Ectodermal cell (in vitro differentiated cells): ENCODE measurements at regions not wholly inside any gene's neighbourhood (a gene's known extent, or its start where the extent isn't known, plus 50 kb on each side); places are given as distances from the start of the nearest gene placed in this dataset.

Experiments used
- H3K27ac ChIP-seq: 2 replicates; pipeline ENCODE4 v1.7.0; 2013; ENCODE audit warnings: mild to moderate bottlenecking, low read depth, low read length; ENCODE audit not compliant: insufficient read depth, poor library complexity, severe bottlenecking
- H3K27me3 ChIP-seq: 2 replicates; pipeline ENCODE4 v1.7.0; 2013; ENCODE audit warnings: mild to moderate bottlenecking, low read length; ENCODE audit not compliant: insufficient read depth, control insufficient read depth, poor library complexity, severe bottlenecking
- H3K36me3 ChIP-seq: one replicate; pipeline ENCODE4 v1.7.0; 2013; ENCODE audit warnings: low read length; ENCODE audit not compliant: control insufficient read depth, insufficient read depth
- H3K4me1 ChIP-seq: one replicate; pipeline ENCODE4 v1.7.0; 2013; ENCODE audit warnings: low read length; ENCODE audit not compliant: control insufficient read depth, insufficient read depth
- H3K4me3 ChIP-seq: 2 replicates; pipeline ENCODE4 v1.7.0; 2013; ENCODE audit warnings: low read depth, low read length, control low read depth; ENCODE audit not compliant: insufficient read depth
- H3K9me3 ChIP-seq: 2 replicates; pipeline ENCODE4 v1.7.0; 2013; ENCODE audit warnings: mild to moderate bottlenecking, low read length, moderate library complexity; ENCODE audit not compliant: control insufficient read depth
- WGBS, 2 experiments: methylation state at CpG; one replicate each; pipeline ENCODE4 v1.1.7; 2013; ENCODE audit warnings: missing lambda C conversion rate in 2 of 2; 5-methylcytosine and 5-hydroxymethylcytosine counted together

DNA sequence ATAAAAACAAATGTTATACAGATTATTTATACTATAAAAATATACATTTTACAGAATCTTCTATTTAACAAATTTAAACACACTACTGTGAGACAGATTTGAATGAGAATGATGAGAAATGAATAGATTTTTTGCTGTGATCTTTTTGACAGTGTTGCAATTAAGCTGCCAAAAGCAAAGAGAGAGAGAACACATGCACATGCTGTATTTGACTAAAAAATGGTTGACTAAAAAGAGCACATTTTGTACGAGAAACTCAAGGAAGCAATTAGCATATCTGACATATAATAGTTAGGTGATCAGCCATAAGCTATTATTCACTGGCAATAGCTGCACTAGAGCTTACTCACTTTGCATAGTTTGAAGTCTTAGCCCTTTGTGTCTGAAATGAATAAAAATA lies 115.8 kb downstream of the SYT10 start:
- Histone ChIP-seq H3K9me3 (no peaks in the 10 kb centered on the region), H3K36me3 (no peaks in the 10 kb centered on the region), H3K4me1 (no peaks in the 10 kb centered on the region), H3K27ac (no peak overlapping the region), H3K4me3 (no peak overlapping the region), H3K27me3 (no peaks in the 10 kb centered on the region)
- WGBS, 2 experiments = 80 to 100% methylated on average over 1 of the region's 1 CpG

DNA sequence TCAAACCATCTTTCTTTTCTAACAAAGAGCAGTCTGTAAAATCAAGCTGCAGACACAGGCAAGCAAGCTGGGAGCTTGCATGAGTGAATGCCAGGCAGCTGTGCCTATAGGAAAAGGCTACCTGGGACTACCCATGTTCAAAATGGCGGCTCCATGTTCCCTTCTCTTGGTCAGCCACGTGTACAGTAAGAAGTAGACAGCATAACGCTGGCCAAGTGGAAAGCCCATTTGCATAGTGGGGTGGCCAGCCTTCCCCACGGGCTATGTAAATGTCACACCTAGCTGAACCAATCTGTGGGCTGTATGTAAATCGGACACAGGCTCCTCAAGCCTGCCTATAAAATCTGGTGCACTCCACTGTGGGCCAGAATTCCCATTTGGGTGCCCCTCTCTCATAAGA lies 117.1 kb downstream of the SYT10 start:
- no peak overlapping the region for H3K27ac ChIP-seq
- 87 to 93% methylated on average over 5 of the region's 5 CpGs for WGBS, 2 experiments
- H3K36me3 ChIP-seq = no peaks in the 10 kb centered on the region
- H3K27me3 ChIP-seq = no peaks in the 10 kb centered on the region
- H3K9me3 ChIP-seq = no peaks in the 10 kb centered on the region
- H3K4me1 ChIP-seq = no peaks in the 10 kb centered on the region
- no peak overlapping the region for H3K4me3 ChIP-seq

GRCh38 chr12:33317746-33318145 lies 121.9 kb downstream of the SYT10 start:
- H3K27me3 ChIP-seq = no peaks in the 10 kb centered on the region
- H3K9me3 ChIP-seq = no peaks in the 10 kb centered on the region
- H3K4me1 ChIP-seq = no peaks in the 10 kb centered on the region
- WGBS, 2 experiments = 91% methylated on average over 1 of the region's 1 CpG; no CpG with 5 or more reads in 1 of the 2 experiments
- H3K27ac ChIP-seq = no peak overlapping the region
- no peaks in the 10 kb centered on the region for H3K36me3 ChIP-seq
- H3K4me3 ChIP-seq = no peak overlapping the region

DNA sequence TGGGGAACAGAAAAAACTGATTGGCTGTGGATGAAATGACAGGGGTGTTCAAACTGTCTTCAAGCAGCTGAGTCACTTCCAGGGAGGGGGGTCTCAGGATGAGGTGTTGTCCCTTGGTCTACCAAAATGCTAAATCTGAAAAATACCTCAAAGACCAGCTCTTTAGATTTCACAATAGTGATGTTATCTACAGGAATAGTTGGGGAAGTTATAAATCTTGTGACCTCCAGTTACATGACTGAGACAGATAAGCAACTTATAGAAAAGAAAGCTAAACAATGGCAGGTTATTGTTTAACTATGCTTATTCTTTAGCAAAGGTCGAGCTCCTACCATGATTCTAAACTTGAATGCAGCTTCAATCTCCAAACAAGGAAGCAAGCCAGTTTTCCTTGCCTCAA lies 125.4 kb downstream of the SYT10 start:
- Histone ChIP-seq H3K36me3 (no peaks in the 10 kb centered on the region), H3K27ac (no peak overlapping the region), H3K4me1 (no peaks in the 10 kb centered on the region), H3K4me3 (no peak overlapping the region), H3K9me3 (no peaks in the 10 kb centered on the region), H3K27me3 (no peaks in the 10 kb centered on the region)
- 86 to 91% methylated on average over 1 of the region's 1 CpG for WGBS, 2 experiments

DNA sequence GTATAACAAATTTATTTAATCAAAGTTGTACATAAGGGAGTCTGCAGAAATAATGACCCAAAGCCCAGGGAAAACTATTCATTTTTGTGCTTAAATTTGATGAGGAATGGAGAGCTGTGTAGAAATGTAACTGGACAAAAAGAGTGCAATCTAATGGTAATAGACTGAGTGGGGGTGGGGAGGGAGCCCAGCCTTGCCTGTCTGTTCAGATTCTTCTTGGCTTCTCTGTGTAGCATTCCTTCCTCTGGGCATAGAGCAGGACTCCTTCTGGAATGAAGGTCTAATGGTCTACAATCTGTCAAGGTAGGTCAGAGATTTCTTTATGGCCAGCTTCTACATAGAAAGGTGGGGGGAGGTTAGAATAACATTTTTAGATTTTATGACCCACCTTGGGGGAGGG lies 126.1 kb downstream of the SYT10 start:
- Histone ChIP-seq H3K27ac (no peak overlapping the region), H3K9me3 (no peaks in the 10 kb centered on the region), H3K27me3 (no peaks in the 10 kb centered on the region), H3K4me3 (no peak overlapping the region), H3K4me1 (no peaks in the 10 kb centered on the region), H3K36me3 (no peaks in the 10 kb centered on the region)

DNA sequence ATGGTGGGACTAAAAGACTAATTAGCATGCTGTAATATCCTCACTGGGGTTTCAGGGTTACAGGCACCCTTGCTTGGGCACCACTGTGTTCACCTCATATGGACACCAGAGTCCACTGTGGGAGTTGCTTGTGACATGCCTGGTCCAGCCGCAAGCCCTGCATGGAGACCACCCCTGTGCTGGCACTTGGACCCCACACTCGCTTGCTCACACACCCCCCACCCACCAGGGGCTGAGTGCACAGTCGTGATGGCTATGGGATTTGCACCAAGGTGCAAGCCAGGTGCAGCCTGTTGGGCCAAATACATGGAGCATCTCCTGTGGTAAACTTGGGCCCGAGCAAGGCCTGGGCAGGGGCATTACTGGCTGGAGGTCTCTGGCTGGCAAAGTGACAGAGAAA lies 129.1 kb downstream of the SYT10 start:
- H3K36me3 ChIP-seq = no peaks in the 10 kb centered on the region
- no peaks in the 10 kb centered on the region for H3K27me3 ChIP-seq
- 92% methylated on average over 4 of the region's 4 CpGs for WGBS, 2 experiments
- H3K4me1 ChIP-seq = no peaks in the 10 kb centered on the region
- H3K4me3 ChIP-seq = no peak overlapping the region
- H3K27ac ChIP-seq = no peak overlapping the region
- H3K9me3 ChIP-seq = no peaks in the 10 kb centered on the region

DNA sequence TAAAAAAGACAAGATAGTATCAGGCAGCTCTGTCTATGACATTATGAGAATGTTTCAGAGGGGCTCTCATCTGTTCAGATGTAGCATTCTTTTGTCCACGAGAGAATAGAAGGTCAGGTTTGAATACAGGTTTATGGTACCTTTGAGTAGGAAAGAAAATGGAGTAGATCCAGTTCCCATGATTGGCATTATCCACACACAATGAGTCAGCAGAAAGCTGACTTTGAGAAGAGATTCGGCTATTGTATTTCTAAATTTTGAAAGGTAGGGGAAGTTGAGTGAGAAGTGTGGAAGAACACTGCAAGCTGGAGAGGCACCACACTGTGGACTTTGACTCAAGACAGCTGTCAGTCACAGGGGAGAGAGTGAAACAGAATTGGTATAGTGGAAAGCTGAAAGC lies 135.4 kb downstream of the SYT10 start:
- Histone ChIP-seq H3K9me3 (no peaks in the 10 kb centered on the region), H3K4me3 (no peak overlapping the region), H3K27ac (no peak overlapping the region), H3K4me1 (no peaks in the 10 kb centered on the region), H3K36me3 (no peaks in the 10 kb centered on the region), H3K27me3 (no peaks in the 10 kb centered on the region)
- 88 to 96% methylated on average over 2 of the region's 2 CpGs for WGBS, 2 experiments

GRCh38 chr12:33296529-33296928 lies 143.1 kb downstream of the SYT10 start:
- no peaks in the 10 kb centered on the region for H3K27me3 ChIP-seq
- no peaks in the 10 kb centered on the region for H3K4me1 ChIP-seq
- no peak overlapping the region for H3K4me3 ChIP-seq
- H3K27ac ChIP-seq = no peak overlapping the region
- WGBS, 2 experiments = 72 to 79% methylated on average over 2 of the region's 2 CpGs
- H3K9me3 ChIP-seq = no peaks in the 10 kb centered on the region
- no peaks in the 10 kb centered on the region for H3K36me3 ChIP-seq

- H3K36me3 ChIP-seq = no peaks in the 10 kb centered on the region
- no peaks in the 10 kb centered on the region for H3K27me3 ChIP-seq
- H3K9me3 ChIP-seq = no peaks in the 10 kb centered on the region
- H3K4me3 ChIP-seq = no peak overlapping the region
- H3K27ac ChIP-seq = no peak overlapping the region
- WGBS, 2 experiments = 82 to 90% methylated on average over 3 of the region's 3 CpGs
- H3K4me1 ChIP-seq = no peaks in the 10 kb centered on the region
Observed at GRCh38 chr12:33290703-33291102, 148.9 kb downstream of the SYT10 start.

- no peaks in the 10 kb centered on the region for H3K4me1 ChIP-seq
- H3K36me3 ChIP-seq = no peaks in the 10 kb centered on the region
- H3K9me3 ChIP-seq = no peaks in the 10 kb centered on the region
- H3K27ac ChIP-seq = no peak overlapping the region
- H3K27me3 ChIP-seq = no peaks in the 10 kb centered on the region
- H3K4me3 ChIP-seq = no peak overlapping the region
- WGBS, 2 experiments = 83 to 89% methylated on average over 1 of the region's 1 CpG
Observed at GRCh38 chr12:33283054-33283453, 156.6 kb downstream of the SYT10 start.

DNA sequence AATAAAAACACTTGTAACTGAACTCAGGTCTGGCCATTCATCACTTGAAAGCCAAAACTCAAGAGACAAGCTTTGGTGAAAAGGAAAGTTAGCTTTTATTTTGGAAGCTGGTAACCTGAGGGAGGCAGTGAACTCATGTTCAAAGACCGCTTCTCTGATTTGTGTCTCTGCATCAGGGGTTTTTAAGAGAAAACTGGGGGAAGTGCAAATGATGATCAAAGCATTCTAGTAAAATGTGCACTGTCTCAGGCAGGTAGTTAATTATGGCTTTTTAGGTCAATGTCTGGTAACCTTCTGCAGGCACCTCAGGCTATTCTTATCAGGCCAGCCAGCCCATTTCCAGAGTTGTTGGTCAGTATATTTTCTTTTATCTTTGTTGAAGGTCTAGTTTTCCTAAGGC lies 162.2 kb downstream of the SYT10 start:
- H3K4me1 ChIP-seq = no peaks in the 10 kb centered on the region
- H3K4me3 ChIP-seq = no peak overlapping the region
- 91 to 95% methylated on average over 1 of the region's 1 CpG for WGBS, 2 experiments

More for the DNA sequence above, 162.2 kb downstream of the SYT10 start:
- H3K27me3 ChIP-seq = no peaks in the 10 kb centered on the region
- no peak overlapping the region for H3K27ac ChIP-seq
- no peaks in the 10 kb centered on the region for H3K36me3 ChIP-seq
- H3K9me3 ChIP-seq = no peaks in the 10 kb centered on the region
